ENCODE measurements at regions not wholly inside any gene's neighbourhood (a gene's known extent, or its start where the extent isn't known, plus 50 kb on each side); places are given as distances from the start of the nearest gene placed in this dataset.

DNA sequence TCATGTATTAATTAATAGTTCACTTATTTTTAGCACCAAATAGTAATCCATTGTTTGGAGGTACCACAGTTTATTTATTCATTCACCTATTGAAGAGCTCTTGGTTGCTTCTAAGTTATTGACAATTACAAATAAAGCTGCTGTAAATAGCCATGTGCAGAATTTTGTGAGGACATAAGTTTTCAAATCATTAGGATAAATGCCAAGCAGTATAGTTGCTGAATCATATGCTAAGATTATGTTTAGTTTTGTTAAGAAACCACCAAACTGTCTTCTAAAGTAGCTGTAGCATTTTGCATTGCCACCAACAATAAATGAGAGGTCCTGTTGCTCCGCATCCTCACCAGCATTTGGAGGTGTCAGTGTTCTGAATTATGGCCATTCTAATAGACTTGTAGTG lies 2126.8 kb downstream of the PCDH9 start:
- Histone ChIP-seq H3K27ac (no peak overlapping the region), H3K27me3 (ENCODE audit: insufficient read depth in 3 of 3, low read length in 2 of 3) (no peaks in the 10 kb centered on the region), H3K4me3 (no peak overlapping the region), H3K36me3 (ENCODE audit: insufficient read depth in 1 of 2, low read depth in 1 of 2) (no peaks in the 10 kb centered on the region), H3K9me3 (no peaks in the 10 kb centered on the region), H3K4me1 (no peaks in the 10 kb centered on the region)
- DNase-seq (no peak), ATAC-seq (no peak)
- intact Hi-C loops (cut with DNase I): no loop called here
- WGBS, 3 donors: 92 to 96% (median 95%) methylated on average over 1 of the region's 1 CpG
- TF ChIP-seq, protein P1, sequence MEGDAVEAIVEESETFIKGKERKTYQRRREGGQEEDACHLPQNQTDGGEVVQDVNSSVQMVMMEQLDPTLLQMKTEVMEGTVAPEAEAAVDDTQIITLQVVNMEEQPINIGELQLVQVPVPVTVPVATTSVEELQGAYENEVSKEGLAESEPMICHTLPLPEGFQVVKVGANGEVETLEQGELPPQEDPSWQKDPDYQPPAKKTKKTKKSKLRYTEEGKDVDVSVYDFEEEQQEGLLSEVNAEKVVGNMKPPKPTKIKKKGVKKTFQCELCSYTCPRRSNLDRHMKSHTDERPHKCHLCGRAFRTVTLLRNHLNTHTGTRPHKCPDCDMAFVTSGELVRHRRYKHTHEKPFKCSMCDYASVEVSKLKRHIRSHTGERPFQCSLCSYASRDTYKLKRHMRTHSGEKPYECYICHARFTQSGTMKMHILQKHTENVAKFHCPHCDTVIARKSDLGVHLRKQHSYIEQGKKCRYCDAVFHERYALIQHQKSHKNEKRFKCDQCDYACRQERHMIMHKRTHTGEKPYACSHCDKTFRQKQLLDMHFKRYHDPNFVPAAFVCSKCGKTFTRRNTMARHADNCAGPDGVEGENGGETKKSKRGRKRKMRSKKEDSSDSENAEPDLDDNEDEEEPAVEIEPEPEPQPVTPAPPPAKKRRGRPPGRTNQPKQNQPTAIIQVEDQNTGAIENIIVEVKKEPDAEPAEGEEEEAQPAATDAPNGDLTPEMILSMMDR (IDR thresholded peaks at IDR 0.05): no peak

DNA sequence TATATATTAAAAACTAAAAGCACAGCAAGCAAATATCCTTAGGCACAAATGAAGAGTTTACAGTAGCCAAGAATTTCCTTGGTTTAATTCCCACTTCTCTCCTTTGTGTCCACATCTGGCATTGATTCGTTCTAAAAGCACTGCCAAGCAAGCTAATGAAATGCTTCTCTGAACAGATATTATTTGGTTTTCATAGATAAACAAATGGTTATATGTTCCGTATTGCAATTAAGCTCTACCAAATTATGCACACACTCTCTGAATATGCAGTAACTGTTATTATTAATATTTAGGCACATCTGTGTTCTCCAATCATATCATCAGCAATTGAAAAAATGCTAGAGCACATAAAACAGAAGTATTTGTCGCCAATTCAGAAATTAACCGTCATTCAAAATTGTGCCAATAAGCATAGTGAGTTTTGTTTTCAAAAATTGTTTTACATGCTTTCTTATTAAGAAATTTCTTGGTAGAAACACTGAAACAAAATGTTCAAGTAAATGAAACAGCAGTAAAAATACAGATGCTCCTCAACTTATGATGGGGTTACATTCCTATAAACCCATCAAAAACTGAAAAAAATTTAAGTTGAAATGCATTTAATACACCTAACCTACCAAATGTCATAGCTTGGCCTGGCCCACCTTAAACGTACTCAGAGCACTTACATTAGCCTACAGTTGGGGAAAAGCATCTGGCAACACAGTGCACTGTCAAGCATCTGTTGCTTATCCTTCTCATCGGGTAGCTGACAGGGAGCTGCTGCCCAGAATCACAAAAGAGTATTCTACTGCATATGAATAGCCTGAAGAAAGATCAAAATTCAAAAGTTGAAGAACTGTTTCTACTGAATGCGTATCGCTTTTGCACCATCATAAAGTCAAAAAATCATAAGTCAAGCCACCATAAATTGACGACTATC lies 2134.7 kb downstream of the PCDH9 start:
- Histone ChIP-seq H3K9me3 (no peaks in the 10 kb centered on the region), H3K4me1 (no peaks in the 10 kb centered on the region), H3K36me3 (ENCODE audit: insufficient read depth in 1 of 2, low read depth in 1 of 2) (no peaks in the 10 kb centered on the region), H3K4me3 (no peak overlapping the region), H3K27me3 (ENCODE audit: insufficient read depth in 3 of 3, low read length in 2 of 3) (no peaks in the 10 kb centered on the region), H3K27ac (no peak overlapping the region)
- WGBS, 3 donors: 21 to 33% (median 24%) methylated on average over 9 of the region's 9 CpGs
- ATAC-seq (no peak), DNase-seq (no peak)
- TF ChIP-seq, protein P1 (IDR thresholded peaks at IDR 0.05): no peak
- intact Hi-C loops (cut with DNase I): no loop called here

DNA sequence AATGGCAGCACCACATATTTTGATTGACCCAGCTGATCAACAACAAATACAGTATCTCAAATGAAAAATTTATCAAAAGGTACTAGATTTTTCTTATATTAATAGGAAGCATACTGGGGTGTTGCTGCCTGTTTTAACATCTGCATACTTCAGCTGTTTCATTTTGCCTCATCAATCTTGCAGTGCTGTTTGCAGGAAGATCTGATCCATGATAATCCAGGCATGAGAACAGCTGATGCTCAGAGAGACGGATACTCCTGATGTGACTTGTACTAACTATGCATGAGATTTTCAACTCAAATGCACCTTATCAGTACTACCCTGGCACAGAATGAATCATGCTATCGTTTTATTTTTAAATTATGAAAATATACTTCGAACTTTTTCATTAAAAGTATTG lies 2136.8 kb downstream of the PCDH9 start:
- intact Hi-C loops (cut with DNase I): no loop called here
- DNase-seq (no peak), ATAC-seq (no peak)
- H3K27ac ChIP-seq: no peak overlapping the region
- H3K36me3 ChIP-seq (ENCODE audit: insufficient read depth in 1 of 2, low read depth in 1 of 2): no peaks in the 10 kb centered on the region
- no peak overlapping the region for H3K4me3 ChIP-seq
- WGBS, 3 donors: 29 to 38% (median 29%) methylated on average over 3 of the region's 3 CpGs
- no peaks in the 10 kb centered on the region for H3K27me3 ChIP-seq (ENCODE audit: insufficient read depth in 3 of 3, low read length in 2 of 3)
- no peaks in the 10 kb centered on the region for H3K4me1 ChIP-seq
- TF ChIP-seq, protein P1 (IDR thresholded peaks at IDR 0.05): no peak
- H3K9me3 ChIP-seq: no peaks in the 10 kb centered on the region

DNA sequence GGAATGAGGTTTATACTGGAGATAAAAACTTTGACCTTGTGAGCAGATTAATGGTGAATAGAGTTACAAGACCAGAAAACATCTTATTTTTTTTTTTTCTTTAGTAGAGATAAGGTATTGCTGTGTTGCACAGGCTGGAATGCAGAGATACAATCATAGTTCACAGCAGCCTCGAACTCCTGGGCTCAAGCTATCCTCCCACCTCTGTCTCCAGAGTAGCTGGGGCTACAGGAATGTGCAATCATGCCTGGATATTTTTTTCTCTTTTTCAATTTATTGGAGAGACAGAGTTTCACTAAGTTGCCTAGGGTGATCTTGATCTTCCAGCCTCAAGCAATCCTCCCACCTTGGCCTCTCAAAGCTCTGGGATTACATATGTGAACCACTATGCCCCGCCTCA lies 2139.1 kb downstream of the PCDH9 start:
- Histone ChIP-seq H3K36me3 (ENCODE audit: insufficient read depth in 1 of 2, low read depth in 1 of 2) (no peaks in the 10 kb centered on the region), H3K4me3 (no peak overlapping the region), H3K27ac (no peak overlapping the region), H3K4me1 (no peaks in the 10 kb centered on the region), H3K9me3 (no peaks in the 10 kb centered on the region), H3K27me3 (ENCODE audit: insufficient read depth in 3 of 3, low read length in 2 of 3) (no peaks in the 10 kb centered on the region)
- no peak for DNase-seq
- no peak for ATAC-seq
- WGBS, 3 donors: 81 to 91% (median 88%) methylated on average over 2 of the region's 2 CpGs
- intact Hi-C loops (cut with DNase I): no loop called here
- TF ChIP-seq, protein P1 (IDR thresholded peaks at IDR 0.05): no peak

DNA sequence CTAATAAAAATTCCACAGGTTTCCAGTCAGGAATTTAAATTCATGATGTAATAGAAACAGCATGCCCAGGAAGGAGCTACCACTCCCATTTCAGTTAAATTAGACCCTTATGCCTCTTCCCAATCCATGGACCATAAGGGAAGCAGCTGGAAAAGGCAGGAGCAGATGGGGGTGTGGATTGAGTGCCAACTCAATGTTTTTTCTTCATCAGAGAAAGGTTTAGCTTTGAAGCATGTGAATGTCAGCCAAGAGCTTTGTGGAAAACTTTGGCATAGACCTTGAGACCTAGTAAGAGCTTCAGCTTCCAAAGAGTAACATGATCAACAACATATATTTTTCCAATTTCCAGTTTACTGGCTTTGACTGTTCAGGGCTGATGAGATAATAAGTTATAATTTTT lies 2139.9 kb downstream of the PCDH9 start:
- H3K4me3 ChIP-seq: no peak overlapping the region
- H3K27ac ChIP-seq: no peak overlapping the region
- intact Hi-C loops (cut with DNase I): no loop called here
- H3K9me3 ChIP-seq: no peaks in the 10 kb centered on the region
- H3K27me3 ChIP-seq (ENCODE audit: insufficient read depth in 3 of 3, low read length in 2 of 3): no peaks in the 10 kb centered on the region
- no peaks in the 10 kb centered on the region for H3K4me1 ChIP-seq
- no peak for DNase-seq
- no peak for ATAC-seq
- TF ChIP-seq, protein P1 (IDR thresholded peaks at IDR 0.05): no peak
- H3K36me3 ChIP-seq (ENCODE audit: insufficient read depth in 1 of 2, low read depth in 1 of 2): no peaks in the 10 kb centered on the region

All from psoas muscle (tissue), 7 donors.